ENCODE measurements at regions not wholly inside any gene's neighbourhood (a gene's known extent, or its start where the extent isn't known, plus 50 kb on each side); places are given as distances from the start of the nearest gene placed in this dataset.
A peak's percentile ranks its signal among the peaks of the same experiment; 100 is the strongest.

GRCh38 chr1:240030236-240030635 lies 61.4 kb upstream of the FMN2 start:
- DNase-seq (ENCODE audit: low read depth), result no peak

- peak; percentile 99 for DNase-seq (ENCODE audit: low read depth)
Measured at GRCh38 chr1:240031009-240031408, 60.7 kb upstream of the FMN2 start.

- DNase-seq (ENCODE audit: low read depth), result peak; percentile 83
Measured at GRCh38 chr1:240031414-240031813, 60.3 kb upstream of the FMN2 start.

- DNase-seq (ENCODE audit: low read depth), result no peak
Measured at GRCh38 chr1:240033406-240033805, 58.3 kb upstream of the FMN2 start.

- DNase-seq (ENCODE audit: low read depth), result no peak
Measured at GRCh38 chr1:240036526-240036925, 55.2 kb upstream of the FMN2 start.
